ENCODE measurements at regions not wholly inside any gene's neighbourhood (a gene's known extent, or its start where the extent isn't known, plus 50 kb on each side); places are given as distances from the start of the nearest gene placed in this dataset.

GRCh38 chr2:12597610-12598009 is 119.1 kb upstream of the TRIB2 start (continued):
- no peak for TF ChIP-seq ZBTB33 (IDR thresholded peaks at IDR 0.05; ENCODE audit: extremely low read depth, insufficient replicate concordance, low read length)
- TF ChIP-seq SIN3A (IDR thresholded peaks at IDR 0.05; ENCODE audit: low read depth), result no peak
- TF ChIP-seq, protein P1, sequence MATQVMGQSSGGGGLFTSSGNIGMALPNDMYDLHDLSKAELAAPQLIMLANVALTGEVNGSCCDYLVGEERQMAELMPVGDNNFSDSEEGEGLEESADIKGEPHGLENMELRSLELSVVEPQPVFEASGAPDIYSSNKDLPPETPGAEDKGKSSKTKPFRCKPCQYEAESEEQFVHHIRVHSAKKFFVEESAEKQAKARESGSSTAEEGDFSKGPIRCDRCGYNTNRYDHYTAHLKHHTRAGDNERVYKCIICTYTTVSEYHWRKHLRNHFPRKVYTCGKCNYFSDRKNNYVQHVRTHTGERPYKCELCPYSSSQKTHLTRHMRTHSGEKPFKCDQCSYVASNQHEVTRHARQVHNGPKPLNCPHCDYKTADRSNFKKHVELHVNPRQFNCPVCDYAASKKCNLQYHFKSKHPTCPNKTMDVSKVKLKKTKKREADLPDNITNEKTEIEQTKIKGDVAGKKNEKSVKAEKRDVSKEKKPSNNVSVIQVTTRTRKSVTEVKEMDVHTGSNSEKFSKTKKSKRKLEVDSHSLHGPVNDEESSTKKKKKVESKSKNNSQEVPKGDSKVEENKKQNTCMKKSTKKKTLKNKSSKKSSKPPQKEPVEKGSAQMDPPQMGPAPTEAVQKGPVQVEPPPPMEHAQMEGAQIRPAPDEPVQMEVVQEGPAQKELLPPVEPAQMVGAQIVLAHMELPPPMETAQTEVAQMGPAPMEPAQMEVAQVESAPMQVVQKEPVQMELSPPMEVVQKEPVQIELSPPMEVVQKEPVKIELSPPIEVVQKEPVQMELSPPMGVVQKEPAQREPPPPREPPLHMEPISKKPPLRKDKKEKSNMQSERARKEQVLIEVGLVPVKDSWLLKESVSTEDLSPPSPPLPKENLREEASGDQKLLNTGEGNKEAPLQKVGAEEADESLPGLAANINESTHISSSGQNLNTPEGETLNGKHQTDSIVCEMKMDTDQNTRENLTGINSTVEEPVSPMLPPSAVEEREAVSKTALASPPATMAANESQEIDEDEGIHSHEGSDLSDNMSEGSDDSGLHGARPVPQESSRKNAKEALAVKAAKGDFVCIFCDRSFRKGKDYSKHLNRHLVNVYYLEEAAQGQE (IDR thresholded peaks at IDR 0.05; ENCODE audit: low read depth), result no peak
- TF ChIP-seq SRF (IDR thresholded peaks at IDR 0.05; ENCODE audit: low read depth), result no peak
- no peak for TF ChIP-seq CEBPB (IDR thresholded peaks at IDR 0.05; ENCODE audit: low read depth)
- no peak for TF ChIP-seq YY1 (IDR thresholded peaks at IDR 0.05; ENCODE audit: extremely low read depth, insufficient replicate concordance, low read depth, low read length)

- Histone ChIP-seq H4K20me1 (ENCODE audit: insufficient read depth) (no peaks in the 10 kb centered on the region), H3K36me3 (ENCODE audit: control insufficient read depth in 1 of 2, insufficient read depth in 2 of 2, low read length in 2 of 2) (no peaks in the 10 kb centered on the region), H3K9ac (ENCODE audit: low read length) (no peak overlapping the region), H3K4me1 (ENCODE audit: control insufficient read depth in 1 of 2, insufficient read depth in 2 of 2, low read length in 2 of 2) (no peaks in the 10 kb centered on the region), H3K9me3 (ENCODE audit: control insufficient read depth in 1 of 2, insufficient read depth in 1 of 2, low read depth in 1 of 2, low read length in 2 of 2) (no peaks in the 10 kb centered on the region), H3K27me3 (ENCODE audit: insufficient read depth, low read length) (no peaks in the 10 kb centered on the region), H3K9me2 (ENCODE audit: insufficient read depth) (no peaks in the 10 kb centered on the region), H2AFZ (ENCODE audit: low read depth, low read length, poor library complexity, severe bottlenecking) (no peak overlapping the region), H3K79me2 (ENCODE audit: insufficient read depth, low read length) (no peaks in the 10 kb centered on the region), H3K27ac (ENCODE audit: low read depth, low read length) (no peak overlapping the region), H3K4me3 (replicated peaks in 1 of 2; ENCODE audit: low read depth in 1 of 2, low read length in 2 of 2) (no peak overlapping the region), H3K4me2 (ENCODE audit: low read length) (no peak overlapping the region)
- ChIA-PET CTCF (no interaction called here), POLR2A (interaction anchor here (1.0 kb wide), 1 partner anchor 14 kb away, joined by 3 read pairs; no protein-coding TSS in a partner anchor), RAD21 (ENCODE audit: low non-redundant PET in 1 of 2, low total read pairs in 2 of 2, uncharacterized antibody in 2 of 2, unreplicated experiment in 2 of 2) (no interaction called here)
- BruUV-seq (replicated peaks), result no TSS peak
- ATAC-seq, result no peak
- intact Hi-C loops (cut with micrococcal nuclease), result no loop called here
- DNase-seq (ENCODE audit: low read depth, low spot score), result no peak
- TF ChIP-seq SP1 (IDR thresholded peaks at IDR 0.05; ENCODE audit: low read depth) (no peak), EGR1 (IDR thresholded peaks at IDR 0.05; ENCODE audit: low read depth) (no peak), TCF7L2 (IDR thresholded peaks at IDR 0.05; ENCODE audit: borderline replicate concordance, extremely low read depth, insufficient read depth, insufficient read length) (no peak), CBX3 (IDR thresholded peaks at IDR 0.05; ENCODE audit: low read depth) (no peak), SRF (IDR thresholded peaks at IDR 0.05; ENCODE audit: low read depth) (no peak), ZBTB33 (IDR thresholded peaks at IDR 0.05; ENCODE audit: extremely low read depth, insufficient replicate concordance, low read length) (no peak), ELF1 (IDR thresholded peaks at IDR 0.05; ENCODE audit: borderline replicate concordance, low read depth) (no peak), ATF3 (IDR thresholded peaks at IDR 0.05) (no peak), ZNF274 (IDR thresholded peaks at IDR 0.05; ENCODE audit: low read depth, low read length) (no peak), CEBPB (IDR thresholded peaks at IDR 0.05; ENCODE audit: low read depth) (no peak), EZH2phosphoT487 (IDR thresholded peaks at IDR 0.05; ENCODE audit: borderline replicate concordance) (no peak), RAD21 (IDR thresholded peaks at IDR 0.05; ENCODE audit: low read depth) (no peak), POLR2AphosphoS5 (IDR thresholded peaks at IDR 0.05; ENCODE audit: low read depth, low read length) (no peak), SIN3A (IDR thresholded peaks at IDR 0.05; ENCODE audit: low read depth) (no peak)
These were observed 114.1 kb upstream of the TRIB2 start for GRCh38 chr2:12602661-12603060.
